ENCODE measurements at regions not wholly inside any gene's neighbourhood (a gene's known extent, or its start where the extent isn't known, plus 50 kb on each side); places are given as distances from the start of the nearest gene placed in this dataset.

DNA sequence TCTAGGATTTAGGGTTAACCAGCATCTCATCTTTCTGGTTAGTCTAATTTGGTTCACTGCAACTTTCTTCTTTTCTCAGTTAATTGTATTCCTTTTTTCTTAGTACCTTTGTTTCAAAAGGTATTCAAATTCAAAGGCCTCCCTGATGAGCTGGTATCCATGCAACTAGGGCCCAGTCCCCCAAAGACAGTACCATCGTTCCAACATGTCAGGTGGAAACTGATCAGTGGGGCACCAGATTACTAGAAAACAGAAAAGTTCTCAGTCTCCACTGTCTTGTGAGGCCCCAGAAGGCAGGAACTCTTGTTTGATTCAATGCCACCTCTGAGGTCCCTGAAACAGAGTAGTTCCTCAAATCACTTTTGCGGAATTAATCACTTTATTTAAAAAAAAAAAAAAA is 303.2 kb upstream of the NBEA start:
- TF ChIP-seq, protein P1, sequence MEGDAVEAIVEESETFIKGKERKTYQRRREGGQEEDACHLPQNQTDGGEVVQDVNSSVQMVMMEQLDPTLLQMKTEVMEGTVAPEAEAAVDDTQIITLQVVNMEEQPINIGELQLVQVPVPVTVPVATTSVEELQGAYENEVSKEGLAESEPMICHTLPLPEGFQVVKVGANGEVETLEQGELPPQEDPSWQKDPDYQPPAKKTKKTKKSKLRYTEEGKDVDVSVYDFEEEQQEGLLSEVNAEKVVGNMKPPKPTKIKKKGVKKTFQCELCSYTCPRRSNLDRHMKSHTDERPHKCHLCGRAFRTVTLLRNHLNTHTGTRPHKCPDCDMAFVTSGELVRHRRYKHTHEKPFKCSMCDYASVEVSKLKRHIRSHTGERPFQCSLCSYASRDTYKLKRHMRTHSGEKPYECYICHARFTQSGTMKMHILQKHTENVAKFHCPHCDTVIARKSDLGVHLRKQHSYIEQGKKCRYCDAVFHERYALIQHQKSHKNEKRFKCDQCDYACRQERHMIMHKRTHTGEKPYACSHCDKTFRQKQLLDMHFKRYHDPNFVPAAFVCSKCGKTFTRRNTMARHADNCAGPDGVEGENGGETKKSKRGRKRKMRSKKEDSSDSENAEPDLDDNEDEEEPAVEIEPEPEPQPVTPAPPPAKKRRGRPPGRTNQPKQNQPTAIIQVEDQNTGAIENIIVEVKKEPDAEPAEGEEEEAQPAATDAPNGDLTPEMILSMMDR (IDR thresholded peaks at IDR 0.05), result no peak
- TF ChIP-seq ZFX (IDR thresholded peaks at IDR 0.05; ENCODE audit: borderline replicate concordance), result no peak

All from 22Rv1 (cell line).